HEK293 (cell line): ENCODE measurements at regions not wholly inside any gene's neighbourhood (a gene's known extent, or its start where the extent isn't known, plus 50 kb on each side); places are given as distances from the start of the nearest gene placed in this dataset.

Experiments used
- CTCF ChIA-PET: fragments of 350-600 bp; formaldehyde crosslinking; extraction: SDS; loops from one replicate; lab custom pipeline; 2021; ENCODE audit warnings: antibody characterized with exemption; lab: Yijun Ruan, JAX
- POLR2A ChIA-PET: fragments of 300-600 bp; formaldehyde crosslinking; extraction: SDS; loops from one replicate; lab custom pipeline; 2020; ENCODE audit warnings: antibody characterized with exemption, inconsistent platforms; lab: Yijun Ruan, JAX
- H3K27ac ChIP-seq: fragments of 200-500 bp; sonication (Bioruptor generic); 2 replicates; pipeline ENCODE4 v1.5.1; 2014; ENCODE audit warnings: low read depth, low read length, control low read depth, inconsistent platforms; ENCODE audit errors: extremely low read depth
- H3K36me3 ChIP-seq, 2 experiments: fragments of 200-500 bp in 1 of 2; sonication (Bioruptor generic) in 1 of 2; 1 replicate in 1 of 2; 2 replicates in 1 of 2; pipeline ENCODE4 v1.5.1; 2014 to 2017; ENCODE audit warnings: inconsistent platforms in 2 of 2, low read length in 2 of 2; ENCODE audit not compliant: control insufficient read depth in 2 of 2, insufficient read depth in 1 of 2
- H3K4me1 ChIP-seq: fragments of 200-500 bp; sonication (Bioruptor generic); 2 replicates; pipeline ENCODE4 v1.5.1; 2014; ENCODE audit warnings: mild to moderate bottlenecking, low read length, inconsistent platforms; ENCODE audit not compliant: control insufficient read depth, insufficient read depth
- H3K4me3 ChIP-seq: 2 replicates; pipeline ENCODE4 v1.5.1; 2011; ENCODE audit warnings: low read depth, mild to moderate bottlenecking, control low read depth, low read length, moderate library complexity
- H3K9me3 ChIP-seq: fragments of 200-500 bp; sonication (Bioruptor generic); 2 replicates; pipeline ENCODE4 v1.5.1; 2014; ENCODE audit warnings: low read depth, low read length, inconsistent platforms; ENCODE audit not compliant: control insufficient read depth, insufficient read depth
- ELK4 ChIP-seq: IDR thresholded peaks from 2 replicates; pipeline ENCODE4 v1.6.1; 2011; ENCODE audit warnings: mild to moderate bottlenecking, low read depth, low read length, borderline replicate concordance
- KLF8 ChIP-seq: fragments of 450-650 bp; formaldehyde crosslinking; IDR thresholded peaks from 2 replicates; pipeline ENCODE4 v1.5.1; 2016; ENCODE audit warnings: missing biosample characterization, missing genetic modification characterization
- OVOL3 ChIP-seq: fragments of 450-650 bp; formaldehyde crosslinking; IDR thresholded peaks from 2 replicates; pipeline ENCODE4 v1.5.1; 2016; ENCODE audit warnings: missing biosample characterization, missing genetic modification characterization
- PRDM1 ChIP-seq: fragments of 450-650 bp; formaldehyde crosslinking; IDR thresholded peaks from 2 replicates; pipeline ENCODE4; 2016; ENCODE audit warnings: missing biosample characterization, missing genetic modification characterization
- RBAK ChIP-seq: fragments of 450-650 bp; formaldehyde crosslinking; IDR thresholded peaks from 2 replicates; pipeline ENCODE4 v1.5.1; 2016; ENCODE audit warnings: missing biosample characterization, missing genetic modification characterization
- SP2 ChIP-seq: fragments of 450-650 bp; formaldehyde crosslinking; IDR thresholded peaks from 2 replicates; pipeline ENCODE4 v1.5.1; 2016; ENCODE audit warnings: missing biosample characterization, missing genetic modification characterization
- TRIM28 ChIP-seq: IDR thresholded peaks from 2 replicates; pipeline ENCODE4 v1.6.1; 2011; ENCODE audit warnings: low read length, control low read depth, borderline replicate concordance
- ZFP41 ChIP-seq: fragments of 450-650 bp; formaldehyde crosslinking; IDR thresholded peaks from 2 replicates; pipeline ENCODE4 v1.5.1; 2016; ENCODE audit warnings: missing biosample characterization, missing genetic modification characterization, borderline replicate concordance
- ZNF366 ChIP-seq: fragments of 450-650 bp; formaldehyde crosslinking; conservative IDR thresholded peaks from 2 replicates; pipeline ENCODE4 v1.5.1; 2016; ENCODE audit warnings: missing biosample characterization, missing genetic modification characterization
- ZNF426 ChIP-seq: fragments of 450-650 bp; formaldehyde crosslinking; IDR thresholded peaks from 2 replicates; pipeline ENCODE4 v1.5.1; 2017; ENCODE audit warnings: missing biosample characterization, missing genetic modification characterization, mild to moderate bottlenecking, inconsistent platforms, moderate library complexity
- ZNF433 ChIP-seq: fragments of 450-650 bp; formaldehyde crosslinking; IDR thresholded peaks from 2 replicates; pipeline ENCODE4 v1.5.1; 2016; ENCODE audit warnings: missing biosample characterization, missing genetic modification characterization, low read depth
- ZNF473 ChIP-seq: fragments of 450-650 bp; formaldehyde crosslinking; IDR thresholded peaks from 2 replicates; pipeline ENCODE4 v1.5.1; 2017; ENCODE audit warnings: missing biosample characterization, missing genetic modification characterization
- ZNF501 ChIP-seq: fragments of 450-650 bp; formaldehyde crosslinking; IDR thresholded peaks from 2 replicates; pipeline ENCODE4 v1.5.1; 2016; ENCODE audit warnings: missing biosample characterization, missing genetic modification characterization
- ZNF513 ChIP-seq: fragments of 450-650 bp; IDR thresholded peaks from 2 replicates; pipeline ENCODE4 v1.5.1; 2018; ENCODE audit warnings: missing biosample characterization, missing genetic modification characterization
- ZNF791 ChIP-seq: fragments of 450-650 bp; formaldehyde crosslinking; IDR thresholded peaks from 2 replicates; pipeline ENCODE4 v1.5.1; 2016; ENCODE audit warnings: missing biosample characterization, missing genetic modification characterization
- ZNF792 ChIP-seq: fragments of 450-650 bp; formaldehyde crosslinking; IDR thresholded peaks from 2 replicates; pipeline ENCODE4 v1.5.1; 2016; ENCODE audit warnings: missing biosample characterization, missing genetic modification characterization
- TF ChIP-seq, protein P1 (sequence below): fragments of 450-650 bp; formaldehyde crosslinking; IDR thresholded peaks from 2 replicates; pipeline ENCODE4 v1.5.1; 2017; ENCODE audit warnings: missing biosample characterization, missing genetic modification characterization
- TF ChIP-seq, protein P2 (sequence below): fragments of 450-650 bp; formaldehyde crosslinking; IDR thresholded peaks from 2 replicates; pipeline ENCODE4 v1.5.1; 2016; ENCODE audit warnings: missing biosample characterization, missing genetic modification characterization

- no peak for TF ChIP-seq OVOL3 (tag by site-specific recombination)
- TF ChIP-seq ZNF426: no peak
Observed at GRCh38 chr7:85821926-85822325, 635.1 kb upstream of the SEMA3D start (continued).

GRCh38 chr7:85820702-85821443 is 634.0 kb upstream of the SEMA3D start:
- TF ChIP-seq ZNF501 (tag by site-specific recombination) (no peak), ZNF433 (tag by site-specific recombination) (no peak)
- TF ChIP-seq, all 188 proteins: peak for 0
- ChIA-PET CTCF (interaction anchor here (0.7 kb wide), 1 partner anchor 19 kb away, joined by 4 read pairs; no protein-coding TSS in a partner anchor), POLR2A (no interaction called here)

GRCh38 chr7:85815526-85815925 is 628.7 kb upstream of the SEMA3D start:
- H3K27ac ChIP-seq: no peak overlapping the region
- ChIA-PET POLR2A (no interaction called here), CTCF (no interaction called here)
- no peak overlapping the region for H3K4me3 ChIP-seq
- H3K4me1 ChIP-seq: no peaks in the 10 kb centered on the region
- H3K36me3 ChIP-seq: no peaks in the 10 kb centered on the region
- TF ChIP-seq ZNF513 (tag by site-specific recombination): no peak
- TF ChIP-seq ZFP41: no peak
- TF ChIP-seq SP2 (tag by site-specific recombination): no peak
- no peak for TF ChIP-seq ZNF366 (tag by site-specific recombination)
- TF ChIP-seq, protein P1, sequence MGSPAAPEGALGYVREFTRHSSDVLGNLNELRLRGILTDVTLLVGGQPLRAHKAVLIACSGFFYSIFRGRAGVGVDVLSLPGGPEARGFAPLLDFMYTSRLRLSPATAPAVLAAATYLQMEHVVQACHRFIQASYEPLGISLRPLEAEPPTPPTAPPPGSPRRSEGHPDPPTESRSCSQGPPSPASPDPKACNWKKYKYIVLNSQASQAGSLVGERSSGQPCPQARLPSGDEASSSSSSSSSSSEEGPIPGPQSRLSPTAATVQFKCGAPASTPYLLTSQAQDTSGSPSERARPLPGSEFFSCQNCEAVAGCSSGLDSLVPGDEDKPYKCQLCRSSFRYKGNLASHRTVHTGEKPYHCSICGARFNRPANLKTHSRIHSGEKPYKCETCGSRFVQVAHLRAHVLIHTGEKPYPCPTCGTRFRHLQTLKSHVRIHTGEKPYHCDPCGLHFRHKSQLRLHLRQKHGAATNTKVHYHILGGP (tag by site-specific recombination): no peak
- no peak for TF ChIP-seq ZNF791 (tag by site-specific recombination)
- TF ChIP-seq RBAK: no peak
- no peaks in the 10 kb centered on the region for H3K9me3 ChIP-seq

More at GRCh38 chr7:85820702-85821443, 634.0 kb upstream of the SEMA3D start:
- H3K4me3 ChIP-seq: no peak overlapping the region
- H3K4me1 ChIP-seq: no peaks in the 10 kb centered on the region
- no peaks in the 10 kb centered on the region for H3K9me3 ChIP-seq
- H3K27ac ChIP-seq: no peak overlapping the region
- no peaks in the 10 kb centered on the region for H3K36me3 ChIP-seq

DNA sequence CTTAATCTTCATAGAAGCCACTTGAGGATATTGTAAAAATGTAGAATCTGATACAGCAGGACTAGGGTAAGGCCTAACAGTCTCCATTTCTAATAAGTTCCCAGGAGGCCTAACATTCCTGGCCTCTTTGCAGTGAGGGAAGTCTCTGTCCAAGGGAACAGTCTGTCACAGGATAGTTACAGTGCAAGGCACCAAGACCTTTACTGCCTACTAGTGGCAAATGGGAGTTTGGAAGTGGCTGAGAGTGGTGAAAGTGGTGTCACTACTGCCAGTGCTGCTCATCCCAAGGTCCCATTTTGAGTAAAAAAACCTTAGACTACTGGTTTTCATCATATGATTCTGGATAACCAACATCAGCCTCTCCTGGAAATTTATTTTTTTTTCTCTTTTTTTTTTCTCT is 619.5 kb upstream of the SEMA3D start:
- no peak overlapping the region for H3K27ac ChIP-seq
- CTCF ChIA-PET: interaction anchor here (0.6 kb wide), 1 partner anchor 916 kb away, joined by 3 read pairs; no protein-coding TSS in a partner anchor
- TF ChIP-seq PRDM1 (tag by site-specific recombination) (no peak), KLF8 (no peak), TRIM28 (no peak)
- POLR2A ChIA-PET: no interaction called here
- no peak overlapping the region for H3K4me3 ChIP-seq
- H3K4me1 ChIP-seq: no peaks in the 10 kb centered on the region
- no peaks in the 10 kb centered on the region for H3K36me3 ChIP-seq
- no peaks in the 10 kb centered on the region for H3K9me3 ChIP-seq

GRCh38 chr7:85805656-85806055 is 618.8 kb upstream of the SEMA3D start:
- Histone ChIP-seq H3K9me3 (no peaks in the 10 kb centered on the region), H3K4me3 (no peak overlapping the region), H3K4me1 (no peaks in the 10 kb centered on the region), H3K36me3 (no peaks in the 10 kb centered on the region), H3K27ac (no peak overlapping the region)
- ChIA-PET CTCF (interaction anchor here (0.6 kb wide), 1 partner anchor 915 kb away, joined by 3 read pairs; no protein-coding TSS in a partner anchor), POLR2A (no interaction called here)
- no peak for TF ChIP-seq ZNF473 (tag by site-specific recombination)
- TF ChIP-seq, protein P2, sequence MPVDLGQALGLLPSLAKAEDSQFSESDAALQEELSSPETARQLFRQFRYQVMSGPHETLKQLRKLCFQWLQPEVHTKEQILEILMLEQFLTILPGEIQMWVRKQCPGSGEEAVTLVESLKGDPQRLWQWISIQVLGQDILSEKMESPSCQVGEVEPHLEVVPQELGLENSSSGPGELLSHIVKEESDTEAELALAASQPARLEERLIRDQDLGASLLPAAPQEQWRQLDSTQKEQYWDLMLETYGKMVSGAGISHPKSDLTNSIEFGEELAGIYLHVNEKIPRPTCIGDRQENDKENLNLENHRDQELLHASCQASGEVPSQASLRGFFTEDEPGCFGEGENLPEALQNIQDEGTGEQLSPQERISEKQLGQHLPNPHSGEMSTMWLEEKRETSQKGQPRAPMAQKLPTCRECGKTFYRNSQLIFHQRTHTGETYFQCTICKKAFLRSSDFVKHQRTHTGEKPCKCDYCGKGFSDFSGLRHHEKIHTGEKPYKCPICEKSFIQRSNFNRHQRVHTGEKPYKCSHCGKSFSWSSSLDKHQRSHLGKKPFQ: no peak
- TF ChIP-seq ZNF792: no peak
- no peak for TF ChIP-seq ELK4
